Heart right ventricle (tissue), 16 donors: ENCODE measurements at regions not wholly inside any gene's neighbourhood (a gene's known extent, or its start where the extent isn't known, plus 50 kb on each side); places are given as distances from the start of the nearest gene placed in this dataset.

Source experiments
- ATAC-seq, 8 donors: fragments of 200-7000 bp; cut with Tn5 transposase; one replicate each; pipeline ENCODE4 v1.9.1; 2020; ENCODE audit warnings: mild to moderate bottlenecking in 8 of 8, moderate library complexity in 8 of 8, moderate number of reproducible peaks in 1 of 8
- DNase-seq, 2 donors: peaks; one replicate each; pipeline ENCODE4 v3.0.0-alpha.2; 2020
- H3K27ac ChIP-seq, 10 donors: fragments of 200-600 bp; sonication (generic) in 2 of 10; one replicate each; pipeline versions ENCODE4 v1.5.0 to v1.8.0; 2020 to 2022; ENCODE audit warnings: mild to moderate bottlenecking in 3 of 10
- H3K27me3 ChIP-seq, 7 donors: fragments of 200-600 bp; one replicate each; pipeline ENCODE4 v1.8.0; 2021 to 2022; ENCODE audit warnings: mild to moderate bottlenecking in 2 of 7
- H3K36me3 ChIP-seq, 9 donors: fragments of 200-600 bp; sonication (generic) in 1 of 9; one replicate each; pipeline versions ENCODE4 v1.5.0 to v1.8.0; 2020 to 2022; ENCODE audit warnings: mild to moderate bottlenecking in 2 of 9
- H3K4me1 ChIP-seq, 9 donors: fragments of 200-600 bp; sonication (generic) in 1 of 9; one replicate each; pipeline versions ENCODE4 v1.5.0 to v1.8.0; 2020 to 2022; ENCODE audit warnings: mild to moderate bottlenecking in 4 of 9
- H3K4me3 ChIP-seq, 10 donors: fragments of 200-600 bp; sonication (generic) in 2 of 10; one replicate each; pipeline versions ENCODE4 v1.5.0 to v1.8.0; 2020 to 2022; ENCODE audit warnings: mild to moderate bottlenecking in 7 of 10, moderate library complexity in 2 of 10
- H3K9me3 ChIP-seq, 11 donors: fragments of 200-600 bp in 10 of 11; sonication (generic) in 2 of 11; one replicate each; pipeline versions ENCODE4 v1.5.0 to v1.8.0; 2013 to 2022; ENCODE audit warnings: mild to moderate bottlenecking in 2 of 11, control low read depth in 1 of 11, moderate library complexity in 1 of 11
- WGBS, 2 donors: extraction: QIAGEN DNeasy Blood & Tissue Kit; methylation state at CpG; one replicate each; pipeline ENCODE4 v1.1.7; 2013; ENCODE audit warnings: inconsistent platforms in 1 of 2; 5-methylcytosine and 5-hydroxymethylcytosine counted together
- intact Hi-C, 10 donors: fragments of 100-400 bp; cut with DNase I; formaldehyde crosslinking; loops; one replicate each; pipeline versions ENCODE4 v1.11.1 to v1.14.2; 2022
- TF ChIP-seq, protein P1 (sequence below), 9 donors: fragments of 200-600 bp; sonication (generic) in 2 of 9; IDR thresholded peaks; one replicate each; pipeline versions ENCODE4 v1.5.0 to v1.8.0; 2021 to 2022; ENCODE audit warnings: antibody characterized with exemption in 9 of 9, mild to moderate bottlenecking in 5 of 9, moderate library complexity in 1 of 9
- donor health status: Arrhythmogenic right ventricular cardiomyopathy.
- donor health status: ischemic (EF 13 %, LVEDD 7.1; RV severe dilation, severe dysfunction).
- donor health status: healthy with polysubstance abuse.
- donor health status: DM: no; HTN: yes; CAD: no.
- donor health status: DM: no; HTN: no; CAD: no.
- donor health status: ischemic (EF 25% LVEDD 6.9; RV normal size, moderate dysfunction).
- donor health status: ischemic (EF 25% LVEDD 5.7; RV mildly dilated, moderate dysfunction).
- donor health status: healthy.
- donor health status: DM: yes; HTN: yes; CAD: no.
- donor health status: Ischemic cardiomyopathy.
- donor health status: ischemic (EF 35%, LVEDD 5.7; RV mildly dilated, moderate dysfunction).
- donor health status: nonischemic (EF 11% LVEDD 7.7; RV severe dilation, severe dysfunction).
- donor health status: DM: yes; HTN: yes; CAD: no.
- donor health status: PGD.
- donor health status: ischemic (EF 29% LVEDD 5.4; RV normal size, mild dysfunction).
- donor health status: nonischemic (EF 23%, LVEDD 6.1; RV moderate dilation, normal function).

DNA sequence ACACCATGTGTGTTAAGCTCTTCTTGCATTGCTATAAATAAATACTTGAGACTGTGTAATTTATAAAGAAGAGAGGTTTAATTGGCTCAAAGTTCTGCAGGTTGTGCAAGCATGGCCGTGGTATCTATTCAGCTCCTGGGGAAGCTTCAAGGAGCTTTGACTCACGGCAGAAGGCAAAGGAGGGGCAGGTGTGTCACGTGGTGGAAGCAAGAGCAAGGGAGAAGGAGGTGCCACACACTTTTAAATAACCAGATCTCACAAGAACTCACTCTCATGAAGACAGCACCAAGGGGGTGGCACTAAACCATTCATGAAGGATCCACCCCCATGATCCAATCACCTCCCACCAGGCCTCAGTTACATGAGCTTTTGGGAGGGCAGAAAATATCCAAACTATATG, 193.7 kb downstream of the ERMARD start:
- WGBS, 2 donors: 57 to 60% methylated on average over 3 of the region's 3 CpGs
- intact Hi-C loops: loop anchor here in 1 of 10 donors (5.0 kb wide), 1 partner anchor 1088 kb away; no protein-coding TSS in a partner anchor
- TF ChIP-seq, protein P1, sequence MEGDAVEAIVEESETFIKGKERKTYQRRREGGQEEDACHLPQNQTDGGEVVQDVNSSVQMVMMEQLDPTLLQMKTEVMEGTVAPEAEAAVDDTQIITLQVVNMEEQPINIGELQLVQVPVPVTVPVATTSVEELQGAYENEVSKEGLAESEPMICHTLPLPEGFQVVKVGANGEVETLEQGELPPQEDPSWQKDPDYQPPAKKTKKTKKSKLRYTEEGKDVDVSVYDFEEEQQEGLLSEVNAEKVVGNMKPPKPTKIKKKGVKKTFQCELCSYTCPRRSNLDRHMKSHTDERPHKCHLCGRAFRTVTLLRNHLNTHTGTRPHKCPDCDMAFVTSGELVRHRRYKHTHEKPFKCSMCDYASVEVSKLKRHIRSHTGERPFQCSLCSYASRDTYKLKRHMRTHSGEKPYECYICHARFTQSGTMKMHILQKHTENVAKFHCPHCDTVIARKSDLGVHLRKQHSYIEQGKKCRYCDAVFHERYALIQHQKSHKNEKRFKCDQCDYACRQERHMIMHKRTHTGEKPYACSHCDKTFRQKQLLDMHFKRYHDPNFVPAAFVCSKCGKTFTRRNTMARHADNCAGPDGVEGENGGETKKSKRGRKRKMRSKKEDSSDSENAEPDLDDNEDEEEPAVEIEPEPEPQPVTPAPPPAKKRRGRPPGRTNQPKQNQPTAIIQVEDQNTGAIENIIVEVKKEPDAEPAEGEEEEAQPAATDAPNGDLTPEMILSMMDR (IDR thresholded peaks at IDR 0.05): no peak
- no peaks in the 10 kb centered on the region for H3K36me3 ChIP-seq
- no peak for DNase-seq
- H3K27me3 ChIP-seq: peaks cover 0 to 14% (median 4%) of the 10 kb centered on the region in 7 donors
- H3K27ac ChIP-seq: no peak overlapping the region
- ATAC-seq: no peak
- H3K4me3 ChIP-seq: no peak overlapping the region
- peaks cover 0 to 22% (median 10%) of the 10 kb centered on the region in 11 donors for H3K9me3 ChIP-seq
- H3K4me1 ChIP-seq: no peaks in the 10 kb centered on the region

- no peak for DNase-seq
- Histone ChIP-seq H3K36me3 (no peaks in the 10 kb centered on the region), H3K27me3 (peaks cover 0 to 18% (median 11%) of the 10 kb centered on the region in 7 donors), H3K4me3 (no peak overlapping the region), H3K4me1 (no peaks in the 10 kb centered on the region), H3K27ac (no peak overlapping the region), H3K9me3 (peaks cover 0 to 22% (median 10%) of the 10 kb centered on the region in 11 donors)
- TF ChIP-seq, protein P1 (IDR thresholded peaks at IDR 0.05): no peak
- no peak for ATAC-seq
- intact Hi-C loops: no loop called here
Measured at GRCh38 chr6:169944415-169944814, 193.0 kb downstream of the ERMARD start.

DNA sequence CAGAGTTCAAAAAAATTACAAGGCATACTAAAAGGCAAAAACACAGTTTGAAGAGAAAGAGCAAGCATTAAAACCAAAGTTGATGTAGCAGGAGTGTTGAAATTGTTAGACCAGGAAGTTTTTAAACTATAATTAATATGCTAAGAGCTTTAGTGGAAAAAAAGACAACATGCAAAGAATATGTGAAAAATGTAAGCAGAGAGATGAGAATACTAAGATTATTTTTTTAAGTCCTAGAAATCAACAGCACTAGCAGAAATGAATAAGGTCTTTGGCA, 192.6 kb downstream of the ERMARD start:
- Histone ChIP-seq H3K4me1 (no peaks in the 10 kb centered on the region), H3K27ac (no peak overlapping the region), H3K27me3 (peaks cover 0 to 22% (median 13%) of the 10 kb centered on the region in 7 donors), H3K36me3 (no peaks in the 10 kb centered on the region), H3K9me3 (peaks cover 0 to 22% (median 10%) of the 10 kb centered on the region in 11 donors), H3K4me3 (no peak overlapping the region)
- intact Hi-C loops: no loop called here
- ATAC-seq (no peak), DNase-seq (no peak)
- TF ChIP-seq, protein P1 (IDR thresholded peaks at IDR 0.05): no peak

DNA sequence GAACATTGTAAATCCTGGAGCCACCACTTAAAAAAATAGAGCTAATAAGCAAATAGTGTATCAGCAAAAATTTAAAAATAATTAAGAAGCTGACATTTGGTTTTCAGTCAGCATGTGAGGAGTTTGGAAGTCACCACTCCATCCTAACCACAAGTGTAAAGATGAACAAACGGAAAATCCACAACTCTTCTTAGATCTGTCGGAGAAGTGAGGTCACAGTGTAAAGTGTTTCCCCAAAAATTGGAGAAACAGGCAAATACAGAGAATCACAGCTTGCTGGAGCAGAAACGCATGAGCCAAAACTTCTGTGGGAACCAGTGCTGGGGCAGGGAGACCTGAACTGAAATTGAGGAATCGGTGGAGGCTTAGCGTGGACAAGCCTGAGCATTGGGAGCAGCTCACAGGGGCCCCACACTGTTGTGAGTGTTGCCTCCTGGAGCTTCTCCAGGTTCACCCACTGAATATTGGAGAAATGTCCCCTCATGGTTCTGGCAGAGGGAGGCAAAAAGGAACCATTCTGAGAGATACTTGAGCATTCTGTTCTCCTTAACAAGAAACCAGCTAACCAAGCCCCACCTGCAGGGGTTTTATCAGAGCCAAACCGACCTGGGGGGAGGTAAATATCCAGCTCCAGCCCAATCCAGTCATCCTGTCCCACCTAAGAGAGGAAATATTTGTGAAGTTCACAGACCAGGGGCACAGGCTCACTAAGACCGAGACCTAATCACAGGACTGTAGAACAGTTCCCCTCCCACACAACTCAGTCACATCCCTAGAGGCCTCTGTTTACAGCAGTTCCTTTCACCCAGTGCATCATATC, 192.0 kb downstream of the ERMARD start:
- TF ChIP-seq, protein P1 (IDR thresholded peaks at IDR 0.05): no peak
- 64 to 65% methylated on average over 7 of the region's 7 CpGs for WGBS, 2 donors
- Histone ChIP-seq H3K4me1 (no peaks in the 10 kb centered on the region), H3K9me3 (peaks cover 0 to 22% (median 10%) of the 10 kb centered on the region in 11 donors), H3K27me3 (peaks cover 0 to 28% (median 16%) of the 10 kb centered on the region in 7 donors), H3K36me3 (no peaks in the 10 kb centered on the region), H3K27ac (no peak overlapping the region), H3K4me3 (no peak overlapping the region)
- DNase-seq (no peak), ATAC-seq (no peak)
- intact Hi-C loops: no loop called here
